HG03457 (cell line): ENCODE measurements at regions not wholly inside any gene's neighbourhood (a gene's known extent, or its start where the extent isn't known, plus 50 kb on each side); places are given as distances from the start of the nearest gene placed in this dataset.

ENCODE experiments used
- ATAC-seq: cut with Tn5 transposase; IDR thresholded peaks from one replicate; pipeline ENCODE4 v1.9.1; 2021; ENCODE audit warnings: moderate number of reproducible peaks; ENCODE audit not compliant: unreplicated experiment

GRCh38 chr12:73330584-73331351 is 1058.6 kb downstream of the TRHDE start:
- ATAC-seq = no peak

- ATAC-seq = no peak
These were observed 1069.5 kb downstream of the TRHDE start for GRCh38 chr12:73341559-73342247.

GRCh38 chr12:73342733-73343132 is 1070.6 kb downstream of the TRHDE start:
- ATAC-seq = no peak

GRCh38 chr12:73352826-73353225 is 1080.7 kb downstream of the TRHDE start:
- ATAC-seq = no peak

DNA sequence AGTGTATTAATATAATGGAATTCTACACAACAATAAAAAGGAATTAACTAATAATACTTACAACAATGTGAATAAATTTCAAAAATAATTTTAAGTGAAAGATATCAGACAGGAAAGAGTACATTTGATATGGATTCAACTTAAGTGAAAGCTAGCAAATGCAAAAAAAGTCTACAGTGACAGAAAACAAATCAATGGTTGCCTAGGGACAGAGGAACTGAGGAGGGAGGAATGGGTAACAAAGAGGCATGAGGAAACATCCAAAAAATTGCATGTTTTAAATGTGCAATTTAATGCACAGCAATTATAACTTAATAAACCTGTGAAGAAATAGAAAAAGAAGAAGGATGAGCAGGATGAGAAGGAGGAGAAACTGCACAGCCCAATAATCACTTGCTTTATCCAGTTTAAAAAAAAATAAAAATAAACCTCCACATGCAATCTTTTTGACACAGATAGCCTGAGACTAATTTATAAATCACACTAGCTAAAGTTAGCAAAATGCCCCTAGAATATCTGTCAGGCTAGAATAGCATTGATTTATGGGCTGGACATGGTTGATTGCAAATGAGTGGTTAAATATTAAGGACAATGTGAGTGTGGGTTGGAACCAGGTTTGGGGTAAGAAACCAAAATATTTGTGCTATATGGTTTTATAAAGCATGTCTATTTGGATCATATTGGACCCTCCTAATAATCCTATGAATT is 1089.1 kb downstream of the TRHDE start:
- no peak for ATAC-seq

GRCh38 chr12:73361864-73362230 is 1089.7 kb downstream of the TRHDE start:
- no peak for ATAC-seq

DNA sequence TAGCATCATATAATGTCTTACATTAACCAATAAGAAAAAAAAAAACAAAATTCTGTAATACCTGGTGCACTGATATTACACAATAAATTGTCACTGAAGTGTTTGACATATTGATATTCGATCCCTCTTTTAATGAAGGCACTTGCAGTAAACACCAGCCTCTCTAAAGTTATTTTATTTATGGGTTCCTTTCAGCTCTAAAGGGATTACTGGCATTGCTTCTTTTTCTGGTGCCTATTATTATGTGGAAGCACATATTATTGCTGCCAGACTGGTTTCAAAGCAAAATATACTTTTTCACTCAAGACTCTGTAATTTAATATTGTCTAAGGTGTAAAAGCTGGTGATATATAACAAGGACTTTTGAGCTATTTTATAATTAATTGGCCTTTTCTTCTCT is 1090.5 kb downstream of the TRHDE start:
- ATAC-seq = no peak

DNA sequence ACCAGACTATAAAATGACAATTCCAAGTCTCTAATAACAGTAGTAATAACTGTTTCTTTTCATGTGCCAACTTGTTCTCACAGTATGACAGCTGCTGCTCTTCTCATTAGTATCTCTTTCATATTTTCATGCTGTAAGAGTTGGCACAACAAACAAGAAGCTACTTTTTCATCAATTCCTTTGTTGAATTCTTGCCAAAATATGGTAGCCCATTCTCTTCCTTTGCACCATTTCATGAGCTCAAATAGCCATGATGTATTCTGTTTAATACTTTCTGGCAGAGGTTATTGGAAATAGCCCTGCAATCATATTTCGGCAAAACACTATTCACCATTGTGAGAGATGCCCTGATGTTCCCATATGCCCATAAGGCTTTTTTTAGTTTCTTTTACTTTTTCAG is 1100.7 kb downstream of the TRHDE start:
- ATAC-seq = no peak

DNA sequence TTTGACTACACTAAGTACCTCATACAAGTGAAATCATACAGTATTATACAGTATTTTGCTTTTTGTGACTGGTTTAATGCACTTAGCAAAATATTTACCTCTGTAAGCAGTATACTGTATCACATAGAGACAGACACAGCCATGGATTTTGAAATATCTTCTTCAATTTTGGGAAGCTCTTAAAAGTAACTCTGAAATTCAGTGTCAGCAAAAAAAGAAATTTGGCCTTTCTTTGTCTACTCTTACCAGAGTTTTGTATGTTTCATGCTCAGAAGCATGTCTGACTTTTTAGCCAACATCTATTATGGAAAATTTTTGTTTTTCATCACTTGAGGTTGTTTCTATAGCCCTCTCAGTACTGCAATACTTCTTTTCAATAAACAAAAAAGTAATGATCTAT is 1102.2 kb downstream of the TRHDE start:
- no peak for ATAC-seq

- no peak for ATAC-seq
These were observed 1111.5 kb downstream of the TRHDE start for GRCh38 chr12:73383584-73384222.

GRCh38 chr12:73384592-73384991 is 1112.4 kb downstream of the TRHDE start:
- no peak for ATAC-seq

DNA sequence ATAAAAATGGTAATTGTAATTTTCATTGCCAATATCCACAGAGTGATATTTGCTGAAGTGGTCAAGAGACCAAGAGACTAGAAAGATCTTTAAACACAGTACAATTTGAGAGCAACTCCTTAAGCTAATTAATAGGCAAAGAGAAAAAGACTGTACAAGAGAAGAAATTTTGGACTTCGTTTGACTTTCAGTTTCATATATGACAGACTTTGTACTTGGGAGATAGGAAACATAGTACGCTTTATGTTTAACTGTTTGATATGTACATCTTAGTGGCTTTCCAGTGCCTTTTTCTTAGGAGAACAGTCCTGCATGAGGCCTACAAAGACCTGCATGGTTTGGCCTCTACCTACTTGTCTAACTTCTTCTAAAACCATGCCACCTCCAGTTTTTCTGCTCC is 1118.1 kb downstream of the TRHDE start:
- ATAC-seq = no peak

GRCh38 chr12:73413051-73413450 is 1124.6 kb upstream of the ATXN7L3B start:
- ATAC-seq = no peak

- no peak for ATAC-seq
These were observed 1123.7 kb upstream of the ATXN7L3B start for GRCh38 chr12:73413974-73414373.

- no peak for ATAC-seq
These were observed 1122.7 kb upstream of the ATXN7L3B start for GRCh38 chr12:73414926-73415325.

DNA sequence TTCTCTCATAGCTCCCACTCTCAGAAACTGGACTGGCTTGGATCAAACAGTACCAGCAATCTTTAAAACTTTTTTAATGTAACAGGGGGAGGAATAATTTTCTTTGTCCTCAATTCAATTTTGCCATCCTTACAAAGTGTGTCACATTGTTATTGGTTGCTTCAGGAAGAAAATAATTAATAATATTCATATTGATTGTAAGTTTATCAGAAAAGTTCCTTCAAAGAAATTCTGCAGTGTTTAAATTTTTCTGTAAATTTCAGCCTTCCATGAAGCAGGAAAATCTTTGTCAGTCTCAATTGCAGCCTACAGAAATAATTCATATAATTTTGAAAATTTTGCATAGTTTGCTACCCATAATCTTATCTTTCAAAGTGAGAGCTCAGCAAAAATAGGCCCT is 1119.1 kb upstream of the ATXN7L3B start:
- no peak for ATAC-seq

DNA sequence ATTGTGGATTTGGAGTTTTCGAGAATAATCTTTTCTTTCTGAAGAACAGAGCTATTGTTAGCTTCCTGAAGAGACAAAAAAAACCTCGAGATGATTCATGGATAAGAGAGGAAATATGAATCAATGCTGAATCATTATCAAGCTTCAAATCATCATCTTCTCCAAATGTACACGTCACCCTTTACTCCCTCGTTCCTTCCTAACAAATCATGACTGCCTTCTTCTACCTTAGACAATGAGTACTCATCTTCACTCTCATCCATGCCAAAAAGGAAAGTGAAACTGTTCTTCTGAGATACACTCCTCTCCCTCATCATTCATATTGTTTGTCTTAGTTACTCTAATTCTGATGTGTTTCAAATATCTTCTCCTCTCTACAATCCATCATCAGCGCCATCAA is 1115.8 kb upstream of the ATXN7L3B start:
- no peak for ATAC-seq

GRCh38 chr12:73424484-73424883 is 1113.2 kb upstream of the ATXN7L3B start:
- ATAC-seq = no peak

GRCh38 chr12:73445658-73446324 is 1091.8 kb upstream of the ATXN7L3B start:
- ATAC-seq = peak; percentile 95

GRCh38 chr12:73452672-73453469 is 1084.8 kb upstream of the ATXN7L3B start:
- no peak for ATAC-seq
